GM04503 (cell line): ENCODE measurements at regions not wholly inside any gene's neighbourhood (a gene's known extent, or its start where the extent isn't known, plus 50 kb on each side); places are given as distances from the start of the nearest gene placed in this dataset.

Source experiments
- DNase-seq: peaks from one replicate; pipeline ENCODE4 v3.0.0-alpha.2; 2012; ENCODE audit warnings: low read depth

GRCh38 chr1:168867941-168868634 lies 139.1 kb upstream of the DPT start:
- no peak for DNase-seq

GRCh38 chr1:168871531-168871930 lies 142.5 kb upstream of the DPT start:
- no peak for DNase-seq

- DNase-seq, result no peak
Observed at GRCh38 chr1:168875831-168876230, 146.8 kb upstream of the DPT start.

- no peak for DNase-seq
Observed at GRCh38 chr1:168876830-168877229, 147.8 kb upstream of the DPT start.

GRCh38 chr1:168879896-168880734 lies 151.1 kb upstream of the DPT start:
- DNase-seq, result peak; percentile 11

- DNase-seq, result no peak
Observed at GRCh38 chr1:168881656-168882260, 152.8 kb upstream of the DPT start.

- no peak for DNase-seq
Observed at GRCh38 chr1:168887381-168887780, 158.4 kb upstream of the DPT start.

- no peak for DNase-seq
Observed at GRCh38 chr1:168888418-168888817, 159.4 kb upstream of the DPT start.

GRCh38 chr1:168892931-168893330 lies 163.9 kb upstream of the DPT start:
- DNase-seq, result no peak

GRCh38 chr1:168893359-168893801 lies 164.4 kb upstream of the DPT start:
- DNase-seq, result peak; percentile 3

GRCh38 chr1:168894397-168894903 lies 165.4 kb upstream of the DPT start:
- DNase-seq, result no peak

GRCh38 chr1:168897249-168897648 lies 168.2 kb upstream of the DPT start:
- no peak for DNase-seq

GRCh38 chr1:168903237-168903830 lies 174.3 kb upstream of the DPT start:
- no peak for DNase-seq

- DNase-seq, result no peak
Observed at GRCh38 chr1:168905633-168906032, 176.6 kb upstream of the DPT start.

GRCh38 chr1:168906367-168906766 lies 177.4 kb upstream of the DPT start:
- DNase-seq, result no peak

GRCh38 chr1:168907053-168907452 lies 178.0 kb upstream of the DPT start:
- no peak for DNase-seq

GRCh38 chr1:168907786-168908348 lies 178.9 kb upstream of the DPT start:
- no peak for DNase-seq

GRCh38 chr1:168910403-168910802 lies 181.4 kb upstream of the DPT start:
- DNase-seq, result no peak

GRCh38 chr1:168911370-168911769 lies 182.4 kb upstream of the DPT start:
- DNase-seq, result no peak

- no peak for DNase-seq
Observed at GRCh38 chr1:168913711-168914463, 184.9 kb upstream of the DPT start.

GRCh38 chr1:168917309-168917708 lies 188.3 kb upstream of the DPT start:
- no peak for DNase-seq
